Activated gamma-delta T cell treated with Interleukin-2 at 50 U/mL for 16 hours (primary cell): ENCODE measurements at regions not wholly inside any gene's neighbourhood (a gene's known extent, or its start where the extent isn't known, plus 50 kb on each side); places are given as distances from the start of the nearest gene placed in this dataset.

Experiments
- DNase-seq: peaks from one replicate; pipeline ENCODE4 v3.0.0-alpha.2; 2020

DNA sequence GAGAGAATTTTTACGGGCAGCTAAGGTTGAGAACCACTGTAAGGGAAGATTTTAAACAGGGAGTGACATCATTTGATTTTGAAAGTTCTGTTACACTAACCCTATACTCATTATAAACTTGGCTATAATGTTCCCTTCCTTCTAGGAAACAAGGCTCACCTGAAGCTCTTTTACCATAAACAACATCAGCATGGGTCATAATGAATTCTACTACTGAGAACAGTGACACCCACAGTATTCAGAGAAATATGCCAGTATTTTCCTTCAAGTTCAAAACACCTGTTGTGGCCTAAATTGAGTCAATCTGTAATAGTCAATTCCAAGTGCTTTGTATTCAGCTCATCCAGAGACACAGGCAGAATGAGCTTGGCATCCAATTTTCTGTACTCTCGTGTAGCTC, 175.3 kb upstream of the STT3B start:
- DNase-seq, result no peak

DNA sequence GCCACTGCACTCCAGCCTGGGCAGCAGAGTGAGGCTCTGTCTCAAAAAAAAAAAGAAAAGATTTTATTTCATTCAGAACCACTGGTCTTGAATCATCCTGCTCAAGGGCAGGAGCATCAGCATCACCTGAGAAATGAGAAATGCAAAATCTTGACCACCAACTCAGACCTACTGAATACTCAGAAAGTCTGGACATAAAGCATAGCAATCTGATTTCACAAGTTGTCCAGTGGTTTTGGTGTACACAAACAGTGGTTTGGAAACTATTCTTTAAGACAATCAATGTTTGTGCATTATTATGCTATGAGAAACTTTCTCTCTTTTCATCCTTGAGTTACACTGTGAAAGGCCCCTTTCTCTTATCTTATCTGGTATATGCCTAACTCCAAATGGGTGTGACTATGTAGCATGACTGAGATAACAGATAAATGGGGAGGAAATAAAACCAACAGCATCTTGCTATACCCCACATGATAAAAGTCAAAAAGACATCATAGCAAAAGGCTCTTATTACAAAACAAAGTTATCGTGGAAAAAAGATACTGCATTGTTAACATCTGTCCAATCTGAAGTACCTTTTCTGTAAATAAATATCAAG, 174.2 kb upstream of the STT3B start:
- DNase-seq, result no peak

DNA sequence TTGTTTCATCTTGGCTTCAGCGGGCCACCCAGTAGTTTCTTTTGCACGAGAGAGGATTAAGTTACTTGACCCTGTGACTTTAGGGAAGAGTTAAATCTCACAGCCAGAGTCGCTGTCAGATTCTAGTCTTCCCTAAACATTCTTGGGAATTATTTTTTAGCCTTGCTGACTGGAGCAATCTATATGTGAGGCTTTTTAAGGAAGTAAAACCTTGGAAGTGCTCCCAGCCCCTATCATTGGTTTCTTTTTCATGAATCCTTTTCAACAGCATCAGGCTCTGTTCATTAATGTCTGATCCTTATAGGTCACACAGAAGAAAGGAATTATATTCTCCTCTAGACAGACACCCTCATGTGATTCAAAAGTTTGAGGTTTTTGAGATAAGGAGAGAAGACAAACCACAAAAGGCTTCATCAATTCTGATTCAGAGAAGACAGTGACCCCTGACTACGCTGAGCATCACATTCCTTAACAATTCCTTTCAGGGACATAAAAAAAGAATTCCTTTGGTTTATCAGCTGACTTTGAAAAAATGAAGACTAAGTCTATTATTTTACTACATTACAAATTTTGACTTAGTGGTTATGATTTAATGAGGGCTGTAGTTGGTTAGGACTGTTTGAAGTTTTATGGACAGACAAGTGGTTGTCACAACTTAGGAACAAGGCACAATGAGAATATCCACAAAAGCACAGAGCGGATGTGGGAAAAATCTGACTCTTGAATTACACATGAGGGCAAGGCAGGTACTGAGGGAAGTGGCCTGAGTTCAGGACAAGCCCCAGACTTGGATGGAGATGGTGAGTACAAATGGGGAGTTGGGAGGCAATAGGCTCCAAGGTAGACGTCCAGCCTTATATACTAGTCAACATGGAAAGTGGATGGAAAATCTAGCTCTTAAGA, 171.1 kb upstream of the STT3B start:
- no peak for DNase-seq

DNA sequence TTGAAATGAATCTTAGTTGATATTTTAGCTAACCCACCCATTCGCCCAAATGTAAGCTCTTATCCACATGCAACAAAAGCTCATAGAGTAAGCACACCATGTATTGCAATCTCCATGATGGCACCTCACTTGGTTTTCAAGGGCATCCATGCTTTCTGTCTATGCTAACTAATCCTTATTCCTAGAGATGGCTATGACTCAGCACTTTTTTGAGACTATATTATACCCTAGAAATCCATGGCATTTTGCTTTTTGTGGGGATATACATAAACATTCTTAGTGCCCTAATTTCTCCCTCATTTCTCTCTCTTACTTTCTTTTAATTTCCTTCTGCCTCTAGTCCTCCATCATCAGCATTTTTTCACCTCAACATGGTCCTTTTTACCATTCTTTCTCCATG, 168.5 kb upstream of the STT3B start:
- no peak for DNase-seq

DNA sequence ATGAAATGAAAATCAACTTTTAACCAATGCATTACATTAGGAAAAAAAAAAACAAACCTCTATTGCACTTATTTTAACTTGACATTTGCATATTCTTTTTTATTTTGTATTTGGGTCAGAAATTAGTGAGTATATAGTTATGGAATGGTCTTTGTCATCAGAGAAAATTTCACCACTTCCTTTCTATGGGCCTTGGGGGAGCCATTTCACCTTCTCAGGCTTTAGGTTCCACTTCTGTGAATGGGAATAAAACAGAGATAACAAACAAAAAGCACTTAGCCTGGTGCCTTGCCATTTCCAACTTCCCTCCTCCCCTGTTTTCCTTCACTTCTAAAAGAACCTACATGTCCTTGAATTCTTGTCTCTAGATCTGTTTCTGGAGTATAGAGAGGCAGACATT, 168.0 kb upstream of the STT3B start:
- DNase-seq, result no peak

DNA sequence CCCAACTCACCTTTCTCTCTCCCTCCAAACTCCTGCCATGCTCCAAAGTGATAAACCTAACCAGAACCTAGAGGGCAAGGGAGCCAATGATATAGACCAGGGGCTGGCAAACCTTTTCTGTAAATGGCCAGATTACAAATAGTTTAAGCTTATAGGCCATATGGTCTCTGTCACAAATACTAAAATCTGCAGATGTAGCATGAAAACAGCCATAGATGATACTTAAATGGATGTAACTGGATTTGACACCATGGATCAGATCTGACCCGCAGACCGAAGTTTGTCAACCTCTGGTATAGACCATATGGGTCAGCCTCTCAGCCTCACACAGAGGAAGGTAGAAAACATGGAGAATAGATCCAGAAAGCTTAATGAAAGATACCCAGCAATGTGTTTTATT, 165.2 kb upstream of the STT3B start:
- DNase-seq, result no peak

DNA sequence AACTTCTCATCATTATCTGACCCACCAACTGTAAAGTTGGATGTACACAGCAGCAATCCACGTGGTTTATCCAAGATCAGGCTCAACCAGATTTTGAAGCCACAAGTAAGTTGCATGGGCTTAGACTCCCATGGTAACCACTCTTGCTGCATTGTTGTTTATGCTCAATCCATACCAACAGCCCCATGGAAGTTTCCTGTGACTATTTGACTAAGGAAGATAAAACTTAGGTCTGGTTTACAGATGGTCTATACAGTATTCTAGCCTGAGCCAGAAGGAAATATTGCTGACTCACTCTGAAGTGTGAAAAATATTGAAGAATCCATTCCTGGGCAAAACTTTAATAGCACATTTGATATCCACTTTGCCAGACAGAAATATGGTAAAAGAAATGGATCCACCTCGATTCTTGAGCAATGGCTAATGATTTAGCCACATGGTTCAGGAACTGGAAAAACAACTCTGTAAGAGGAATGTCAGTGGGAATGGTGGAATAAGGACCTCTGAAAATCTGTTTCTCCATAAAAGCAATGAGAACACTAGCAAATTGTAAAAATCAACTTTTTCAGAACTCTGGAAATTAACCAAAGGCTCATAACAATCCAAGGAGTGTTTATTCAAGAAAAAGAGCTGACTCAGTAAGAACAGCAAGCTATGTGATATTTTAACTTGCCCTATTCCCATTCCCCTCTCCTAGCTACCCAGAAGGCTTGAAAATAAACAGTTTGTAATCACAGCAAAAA, 162.9 kb upstream of the STT3B start:
- DNase-seq, result no peak

DNA sequence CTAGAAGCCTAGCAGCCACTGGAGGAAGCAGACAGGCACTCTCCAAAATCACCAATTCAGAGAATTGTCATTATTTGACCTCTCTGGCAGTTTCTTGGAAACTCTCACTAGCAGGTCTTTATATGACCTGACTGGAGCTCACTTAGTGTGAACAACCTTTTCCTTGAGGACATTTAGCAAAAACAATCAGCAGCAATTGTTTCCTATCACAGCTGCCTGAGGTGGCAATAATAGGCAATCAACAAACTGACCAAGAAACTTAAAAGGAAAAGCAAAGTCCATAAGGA, 162.4 kb upstream of the STT3B start:
- DNase-seq, result no peak

DNA sequence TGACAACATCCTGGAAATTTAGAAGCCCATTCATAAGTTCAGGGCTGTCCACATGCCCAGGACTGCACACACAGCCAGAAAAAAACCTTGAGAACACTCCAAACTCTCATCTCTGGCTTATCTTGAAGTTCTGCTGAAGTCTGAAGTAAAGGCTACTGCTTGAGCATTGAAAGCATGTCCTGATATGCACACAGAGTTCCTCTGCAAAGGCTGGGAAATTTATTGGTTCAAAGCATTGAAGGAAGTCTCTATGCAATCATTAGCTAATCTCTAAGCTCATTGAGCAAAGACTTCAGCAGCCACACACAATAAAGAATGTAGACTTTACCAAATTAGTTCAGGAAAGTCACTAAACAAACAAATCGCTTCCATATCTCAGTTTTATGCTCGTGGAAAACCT, 162.0 kb upstream of the STT3B start:
- no peak for DNase-seq

DNA sequence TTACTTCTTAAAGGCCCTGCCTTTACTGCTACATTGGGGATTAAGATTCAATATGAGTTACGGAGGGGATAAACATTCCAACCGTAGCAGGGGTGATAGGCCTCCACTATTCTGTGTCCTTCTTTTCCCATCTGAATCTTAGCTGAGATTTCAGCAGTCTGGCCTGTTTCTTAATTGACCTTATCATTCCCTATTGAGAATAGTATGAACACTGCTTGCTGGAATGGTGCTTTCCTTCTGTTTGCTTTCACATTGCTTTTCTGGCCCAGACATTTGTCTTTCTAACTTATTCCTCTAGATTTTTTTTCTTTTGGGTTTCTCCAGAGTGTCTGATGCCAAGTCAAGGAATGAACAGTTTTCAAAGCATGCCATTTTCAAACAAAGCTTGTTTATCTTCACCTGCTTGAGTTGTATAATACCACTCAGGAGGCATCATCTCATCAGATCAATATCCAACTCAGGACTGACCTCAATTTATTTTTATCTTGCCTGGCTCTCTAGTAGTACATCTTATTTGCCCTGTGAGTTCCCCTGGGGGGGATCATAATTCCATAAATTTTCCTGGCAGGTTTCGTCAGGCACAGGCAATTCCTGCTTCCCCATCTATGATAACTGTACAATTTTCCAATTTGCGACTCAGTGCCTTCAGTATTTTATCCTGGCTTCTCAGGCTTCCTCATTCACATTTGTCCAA, 161.1 kb upstream of the STT3B start:
- no peak for DNase-seq

DNA sequence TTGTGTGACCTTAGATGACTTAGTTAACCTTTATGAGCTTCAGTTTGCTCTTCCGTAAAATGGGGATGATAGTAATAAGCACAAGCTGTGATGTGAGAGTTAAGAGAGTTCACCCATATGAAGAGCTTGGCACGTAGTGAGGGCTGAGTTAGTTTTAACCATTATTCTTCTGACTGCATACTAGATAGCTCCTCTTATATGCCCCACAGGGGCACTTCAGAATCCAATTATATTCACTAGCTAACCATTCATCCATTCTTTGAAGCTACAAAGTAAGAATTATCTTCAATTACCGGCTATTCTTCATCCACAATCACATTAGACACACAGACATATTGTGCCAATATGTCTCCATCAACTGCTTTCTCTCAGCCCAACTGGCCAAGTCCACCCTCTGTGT, 159.0 kb upstream of the STT3B start:
- no peak for DNase-seq

DNA sequence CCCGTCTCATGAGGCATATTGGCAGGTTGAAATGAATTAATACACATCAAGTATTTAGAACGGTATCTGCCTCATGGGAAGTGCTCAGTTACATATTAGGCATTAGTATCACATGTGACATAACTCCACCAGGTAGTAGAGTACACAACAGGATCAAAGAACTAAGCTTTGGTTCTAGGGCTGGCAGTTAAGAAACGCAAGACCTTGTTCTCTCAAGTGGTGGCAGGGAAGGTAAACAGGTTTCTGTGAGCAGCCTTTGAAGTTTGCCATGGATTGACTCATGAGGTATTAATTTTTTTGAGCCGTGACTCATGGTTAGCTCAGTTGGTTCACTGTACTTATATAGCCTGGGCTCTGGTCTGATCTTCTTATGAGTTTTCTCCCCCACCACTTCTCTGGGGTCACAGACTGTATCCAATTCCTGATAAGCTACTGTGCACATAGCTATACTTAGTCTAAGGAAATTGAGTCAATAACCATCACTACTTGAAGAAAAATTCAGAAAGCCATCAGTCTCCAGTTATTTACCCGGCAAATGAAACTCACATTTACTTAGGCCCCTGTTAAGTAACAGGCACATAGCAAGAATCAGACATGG, 155.6 kb upstream of the STT3B start:
- DNase-seq, result peak; percentile 29

DNA sequence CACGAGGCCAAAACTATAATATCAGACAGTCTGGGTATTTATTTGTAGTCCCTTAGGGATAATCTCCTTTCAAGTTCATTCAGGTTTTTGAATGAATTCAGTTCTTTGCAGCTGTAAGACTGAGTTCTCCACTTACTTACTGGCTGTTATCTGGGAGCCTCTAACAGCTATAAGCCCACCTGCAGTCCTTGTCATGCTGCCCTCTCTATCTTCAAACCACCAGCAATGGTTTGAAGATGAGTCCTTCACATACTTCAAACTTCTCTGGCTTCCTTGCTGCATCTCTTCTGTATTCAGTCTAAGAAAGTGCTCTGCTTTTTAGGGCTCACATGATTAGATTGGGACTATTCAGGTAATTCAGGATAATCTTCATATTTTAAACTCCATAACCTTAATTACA, 154.5 kb upstream of the STT3B start:
- DNase-seq, result no peak

DNA sequence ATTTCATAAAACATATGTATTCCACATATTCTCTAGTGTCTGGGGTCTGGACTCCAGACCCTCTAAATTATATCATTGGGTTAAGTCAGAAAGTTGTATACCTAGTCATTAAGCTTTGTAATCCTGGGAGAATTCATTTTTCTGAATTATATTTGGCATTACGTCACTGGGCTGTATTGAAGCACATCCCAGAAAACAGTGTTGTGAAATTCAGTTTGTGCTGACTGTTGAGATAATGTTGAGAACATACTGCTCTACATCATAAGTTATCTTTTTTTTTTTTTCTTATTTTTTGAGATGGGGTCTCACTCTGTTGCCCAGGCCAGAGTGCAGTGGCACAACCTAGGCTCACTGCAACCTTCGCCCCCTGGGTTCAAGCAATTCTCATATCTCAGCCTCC, 153.1 kb upstream of the STT3B start:
- DNase-seq, result no peak

DNA sequence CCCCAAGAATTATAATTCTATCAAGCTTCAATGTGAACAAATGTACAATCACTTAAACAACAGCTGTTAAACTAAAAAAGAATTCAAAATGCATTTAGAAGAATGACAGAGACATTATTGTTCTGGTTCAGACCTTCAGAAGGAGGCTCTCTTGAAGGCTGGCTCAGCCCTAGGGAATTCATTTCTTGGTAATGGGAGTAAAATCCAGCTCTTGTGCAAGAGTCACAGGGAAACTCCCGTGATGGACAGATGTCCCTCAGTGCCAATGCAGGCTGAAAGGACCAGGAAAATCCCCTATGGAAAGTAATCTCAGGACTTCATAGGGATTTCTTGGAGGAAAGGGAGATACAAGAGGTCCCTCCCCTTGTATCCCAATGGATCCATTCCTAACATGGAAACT, 149.9 kb upstream of the STT3B start:
- no peak for DNase-seq

DNA sequence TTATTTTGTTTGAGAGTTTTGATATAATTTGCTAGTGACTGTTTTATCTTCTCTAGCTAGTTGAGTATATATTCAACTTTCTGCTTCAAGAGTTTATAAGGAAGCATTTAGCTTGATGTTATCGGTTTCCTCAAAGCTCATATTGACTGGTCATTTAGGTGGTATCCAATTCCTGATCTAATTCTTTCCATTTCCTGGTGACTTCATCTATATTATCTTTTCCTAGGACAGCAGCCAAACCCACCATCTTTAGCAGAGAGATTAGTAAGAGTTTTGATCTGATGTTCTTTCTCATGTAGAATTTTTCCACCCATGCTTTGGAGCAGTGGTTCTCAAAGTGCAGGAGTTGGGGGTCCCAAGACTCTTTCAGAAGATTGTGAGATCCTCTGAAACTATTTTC, 148.6 kb upstream of the STT3B start:
- DNase-seq, result no peak

DNA sequence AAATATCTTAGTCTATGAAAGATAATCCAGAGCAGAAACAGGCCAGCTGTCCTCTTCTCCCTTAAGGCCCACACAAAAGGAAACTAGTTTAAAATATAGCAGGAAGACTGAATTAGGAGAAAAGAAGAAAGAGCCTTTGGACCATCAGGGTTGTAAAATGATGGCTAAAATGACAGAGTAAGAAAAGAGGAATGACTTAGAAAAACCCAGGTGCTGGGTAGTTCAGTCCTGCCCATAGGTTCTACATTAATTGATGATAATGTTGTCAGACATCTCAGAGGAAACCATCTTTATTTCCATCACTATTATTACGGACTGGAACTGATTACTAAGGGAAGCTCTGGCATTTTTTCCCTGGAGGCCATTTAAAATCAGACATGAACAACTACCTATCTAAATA, 142.8 kb upstream of the STT3B start:
- no peak for DNase-seq

DNA sequence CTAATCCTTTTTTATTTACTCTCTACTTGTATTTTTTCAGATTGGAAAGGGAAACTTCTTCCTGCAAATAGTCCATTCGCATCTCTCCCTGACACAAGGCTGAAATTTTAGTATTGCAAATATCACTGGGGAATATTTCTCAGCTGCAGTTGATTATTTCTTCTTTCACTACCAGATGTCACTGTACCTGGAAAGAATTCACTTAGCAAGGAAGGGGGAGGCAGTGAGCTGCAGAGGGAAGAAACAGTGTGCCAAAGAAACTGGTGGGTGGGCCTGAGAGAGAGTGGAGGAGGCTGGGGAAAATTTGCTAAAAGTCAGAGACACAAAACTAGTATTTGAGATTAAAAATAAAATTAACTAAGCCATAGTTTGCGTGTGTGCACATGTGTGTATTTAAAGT, 142.3 kb upstream of the STT3B start:
- no peak for DNase-seq

DNA sequence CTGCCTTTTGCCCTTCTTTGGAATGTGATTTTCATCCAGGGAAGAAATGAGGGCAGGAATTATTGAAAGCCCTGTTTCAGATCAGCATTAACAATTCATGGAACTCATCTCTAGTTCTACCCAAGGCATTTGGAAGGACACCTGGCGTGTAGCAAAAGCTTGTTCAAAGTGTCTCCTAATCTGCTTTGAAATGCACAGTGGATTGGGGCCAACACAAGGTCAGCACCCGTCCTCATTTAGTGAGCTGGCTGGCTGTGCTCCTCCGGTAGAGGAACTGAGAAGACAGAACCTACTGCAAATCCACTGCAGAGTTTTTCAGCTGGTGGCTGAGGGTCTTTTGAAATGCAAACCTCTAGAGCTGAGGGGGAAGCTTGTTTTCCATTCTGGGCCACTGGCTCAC, 141.6 kb upstream of the STT3B start:
- DNase-seq, result no peak

DNA sequence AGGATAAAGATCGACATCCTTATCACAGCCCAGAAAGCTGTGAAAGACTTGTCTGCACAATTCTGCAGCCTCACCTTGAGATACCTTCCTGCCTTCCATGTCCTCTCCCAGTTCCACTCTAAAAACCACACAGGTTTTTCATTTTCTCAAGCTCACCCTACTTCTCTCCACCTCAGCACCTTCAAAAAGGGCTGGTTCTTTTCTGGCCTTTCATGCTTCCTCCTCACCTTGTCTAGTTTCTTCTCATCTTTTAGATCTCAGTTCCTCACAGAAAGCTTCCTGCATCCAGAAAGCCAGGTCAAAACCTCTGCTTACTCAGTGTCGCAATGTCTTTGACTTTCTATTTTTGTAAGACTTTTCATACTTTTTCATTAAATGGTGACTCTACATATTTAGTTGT, 140.2 kb upstream of the STT3B start:
- DNase-seq, result no peak

DNA sequence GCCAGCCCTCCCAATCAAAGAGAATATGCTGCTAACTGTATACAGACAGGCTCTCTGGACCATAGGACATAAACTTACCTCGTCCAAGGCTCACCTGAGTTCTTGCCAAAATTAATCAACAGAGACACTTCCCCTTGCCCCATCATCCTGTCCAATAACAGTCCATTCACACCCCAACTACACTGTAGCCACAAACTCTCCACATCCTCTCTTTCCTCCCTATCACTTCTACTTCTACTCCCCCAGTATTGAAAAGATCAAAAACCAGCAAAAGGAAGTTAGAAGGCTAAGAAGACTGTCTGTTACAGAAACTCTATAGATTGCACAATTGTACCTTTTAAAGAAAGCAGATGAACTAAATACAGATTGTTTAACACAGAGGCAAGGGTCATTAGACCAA, 133.5 kb upstream of the STT3B start:
- DNase-seq, result no peak

DNA sequence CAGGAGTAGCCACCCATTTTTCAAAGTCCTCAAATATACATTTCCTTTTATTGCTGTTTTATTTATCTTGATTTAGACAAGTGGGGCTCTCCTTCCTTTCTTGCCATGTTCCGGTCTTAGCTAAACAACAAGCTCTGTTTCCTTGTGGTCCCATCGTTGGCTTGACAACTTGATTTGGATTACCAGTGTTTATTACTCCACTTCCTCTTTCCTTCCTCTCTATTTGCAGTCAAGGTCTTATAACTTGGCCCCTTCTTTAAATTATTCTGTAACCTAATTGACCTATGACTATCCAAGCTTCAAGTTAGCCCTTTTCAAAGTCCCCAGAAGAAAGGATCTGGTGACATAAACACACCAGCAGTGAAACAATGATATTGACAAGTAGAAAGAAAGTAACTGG, 130.6 kb upstream of the STT3B start:
- DNase-seq, result no peak

DNA sequence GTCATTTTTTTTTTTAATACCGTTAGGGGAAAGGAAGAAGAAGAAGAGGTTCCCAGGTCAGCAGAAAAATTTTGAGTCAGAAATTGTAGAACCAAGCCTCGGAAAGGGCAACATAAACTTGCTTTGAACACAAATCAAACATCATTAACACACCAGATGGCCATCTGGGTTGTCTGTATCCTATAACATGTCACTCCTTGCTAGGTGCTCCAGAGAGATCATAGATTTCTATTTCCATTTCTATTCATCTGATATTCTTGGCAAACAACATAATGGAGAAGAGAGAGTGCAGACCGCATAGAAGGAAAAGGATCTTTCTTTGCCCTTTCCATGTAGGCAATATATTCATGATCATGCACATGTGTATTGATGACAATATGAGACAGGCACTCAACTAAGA, 129.5 kb upstream of the STT3B start:
- no peak for DNase-seq
